Neuron (in vitro differentiated cells): ENCODE measurements at regions not wholly inside any gene's neighbourhood (a gene's known extent, or its start where the extent isn't known, plus 50 kb on each side); places are given as distances from the start of the nearest gene placed in this dataset.

Source experiments
- H2AFZ ChIP-seq: one replicate; pipeline ENCODE4 v1.6.1; 2013; ENCODE audit warnings: low read depth, mild to moderate bottlenecking, inconsistent platforms, low read length, moderate library complexity
- H3K27me3 ChIP-seq: one replicate; pipeline ENCODE4 v1.6.1; 2013; ENCODE audit warnings: low read length; ENCODE audit not compliant: insufficient read depth
- H3K36me3 ChIP-seq: one replicate; pipeline ENCODE4 v1.6.1; 2013; ENCODE audit warnings: low read length; ENCODE audit not compliant: insufficient read depth
- H3K4me1 ChIP-seq: one replicate; pipeline ENCODE4 v1.6.1; 2013; ENCODE audit warnings: low read length; ENCODE audit not compliant: insufficient read depth
- H3K4me3 ChIP-seq: 2 replicates; pipeline ENCODE4 v1.5.1; 2013; ENCODE audit warnings: mild to moderate bottlenecking, low read length, moderate library complexity
- H3K9me3 ChIP-seq: one replicate; pipeline ENCODE4 v1.6.1; 2013; ENCODE audit warnings: low read length

DNA sequence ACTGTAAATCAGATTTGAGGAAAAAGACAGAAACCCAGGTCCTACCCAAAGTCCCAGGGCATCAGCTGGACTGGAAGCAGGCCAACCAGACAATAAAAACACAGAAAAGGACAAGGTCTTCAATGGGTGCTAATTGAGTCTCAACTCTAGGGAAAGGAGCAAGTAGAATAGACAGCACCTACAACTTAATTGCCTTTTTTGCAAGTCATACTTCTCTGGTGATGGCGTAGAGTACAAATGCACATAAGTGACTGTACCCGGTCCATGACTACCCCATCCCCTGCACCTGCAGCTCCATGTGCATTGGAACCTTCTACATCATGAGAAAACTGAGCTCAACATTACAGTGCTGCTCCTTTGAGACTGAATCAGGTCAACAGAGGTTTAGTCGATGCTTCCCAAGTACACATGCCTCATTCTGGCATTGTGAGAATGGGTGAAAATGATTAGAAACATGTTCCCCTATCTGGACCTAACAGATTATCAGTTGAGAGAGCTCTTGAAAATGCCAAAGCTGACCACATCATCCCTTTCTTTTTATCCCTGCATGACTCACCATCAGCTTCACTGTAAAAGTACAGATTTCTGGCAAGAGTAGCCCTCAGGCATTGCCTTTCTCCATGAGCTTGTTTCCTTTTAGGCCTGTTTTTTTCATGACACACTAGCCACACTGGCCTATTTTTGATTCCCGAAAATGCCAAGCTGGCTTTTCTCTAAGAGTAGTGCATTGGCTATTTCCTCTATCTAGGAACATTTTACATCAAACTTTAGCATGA lies 298.3 kb downstream of the HS3ST1 start:
- no peaks in the 10 kb centered on the region for H3K9me3 ChIP-seq
- H3K27me3 ChIP-seq: no peaks in the 10 kb centered on the region
- no peaks in the 10 kb centered on the region for H3K36me3 ChIP-seq
- H3K4me1 ChIP-seq: no peaks in the 10 kb centered on the region
- no peak overlapping the region for H2AFZ ChIP-seq
- H3K4me3 ChIP-seq: no peak overlapping the region

GRCh38 chr4:11120435-11120834 lies 308.3 kb downstream of the HS3ST1 start:
- no peaks in the 10 kb centered on the region for H3K27me3 ChIP-seq
- H2AFZ ChIP-seq: no peak overlapping the region

GRCh38 chr4:11119474-11119873 lies 309.2 kb downstream of the HS3ST1 start:
- H3K4me3 ChIP-seq: no peak overlapping the region
- no peaks in the 10 kb centered on the region for H3K9me3 ChIP-seq
- no peak overlapping the region for H2AFZ ChIP-seq
- H3K4me1 ChIP-seq: no peaks in the 10 kb centered on the region
- no peaks in the 10 kb centered on the region for H3K36me3 ChIP-seq
- H3K27me3 ChIP-seq: no peaks in the 10 kb centered on the region

More at GRCh38 chr4:11120435-11120834, 308.3 kb downstream of the HS3ST1 start:
- no peaks in the 10 kb centered on the region for H3K36me3 ChIP-seq
- H3K4me1 ChIP-seq: no peaks in the 10 kb centered on the region
- H3K4me3 ChIP-seq: no peak overlapping the region
- no peaks in the 10 kb centered on the region for H3K9me3 ChIP-seq

DNA sequence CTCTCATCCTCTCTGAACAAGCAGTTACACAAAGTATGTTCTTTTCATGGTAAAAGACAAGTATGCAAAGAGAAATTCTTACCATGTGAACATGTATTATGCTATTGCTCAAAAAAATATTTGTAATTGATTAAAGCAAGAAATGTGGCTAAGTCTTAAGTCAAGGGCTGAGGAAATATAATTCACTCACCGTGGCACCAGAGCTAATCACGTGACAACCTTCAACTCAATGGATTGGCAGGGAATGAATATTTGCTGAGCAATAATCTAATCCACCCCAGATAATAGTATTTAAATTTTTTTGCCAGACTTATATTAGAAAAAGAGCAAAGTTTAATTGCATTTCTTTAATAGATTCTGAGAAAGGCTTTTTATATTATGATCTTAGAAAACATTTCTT lies 310.2 kb downstream of the HS3ST1 start:
- Histone ChIP-seq H2AFZ (no peak overlapping the region), H3K9me3 (no peaks in the 10 kb centered on the region), H3K36me3 (no peaks in the 10 kb centered on the region), H3K27me3 (no peaks in the 10 kb centered on the region), H3K4me1 (no peaks in the 10 kb centered on the region), H3K4me3 (no peak overlapping the region)

GRCh38 chr4:11116940-11117339 lies 311.8 kb downstream of the HS3ST1 start:
- Histone ChIP-seq H3K36me3 (no peaks in the 10 kb centered on the region), H3K27me3 (no peaks in the 10 kb centered on the region), H3K4me1 (no peaks in the 10 kb centered on the region), H3K4me3 (no peak overlapping the region), H3K9me3 (no peaks in the 10 kb centered on the region), H2AFZ (no peak overlapping the region)

GRCh38 chr4:11111876-11112275 lies 316.8 kb downstream of the HS3ST1 start:
- no peaks in the 10 kb centered on the region for H3K36me3 ChIP-seq
- H3K9me3 ChIP-seq: no peaks in the 10 kb centered on the region
- H3K4me3 ChIP-seq: no peak overlapping the region
- H2AFZ ChIP-seq: no peak overlapping the region
- H3K27me3 ChIP-seq: no peaks in the 10 kb centered on the region
- peaks cover 4% of the 10 kb centered on the region for H3K4me1 ChIP-seq

- Histone ChIP-seq H3K27me3 (no peaks in the 10 kb centered on the region), H3K4me1 (peaks cover 4% of the 10 kb centered on the region)
Measured at GRCh38 chr4:11111370-11111769, 317.3 kb downstream of the HS3ST1 start.

DNA sequence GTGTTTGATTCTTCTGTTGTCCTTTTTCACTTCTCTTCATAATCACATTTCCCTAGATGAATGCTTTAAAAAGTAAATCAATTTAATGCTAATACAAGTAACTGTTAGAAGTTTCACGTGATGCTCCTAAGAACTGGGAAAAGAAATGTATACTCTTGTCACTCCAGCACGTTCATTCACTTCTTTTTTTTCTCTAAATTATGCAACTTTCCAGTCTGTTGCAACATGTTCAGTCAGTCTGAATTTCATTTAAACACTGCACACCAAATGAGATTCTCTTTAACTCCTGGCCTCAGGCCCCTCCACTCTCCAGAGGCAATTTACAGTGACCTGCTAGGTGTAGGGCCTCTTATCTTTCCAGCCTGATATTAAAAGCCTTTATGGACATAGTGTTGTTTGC lies 321.9 kb downstream of the HS3ST1 start:
- Histone ChIP-seq H2AFZ (no peak overlapping the region), H3K4me1 (peaks cover 4% of the 10 kb centered on the region), H3K4me3 (no peak overlapping the region), H3K9me3 (no peaks in the 10 kb centered on the region), H3K27me3 (no peaks in the 10 kb centered on the region), H3K36me3 (no peaks in the 10 kb centered on the region)

More at GRCh38 chr4:11111370-11111769, 317.3 kb downstream of the HS3ST1 start:
- no peak overlapping the region for H3K4me3 ChIP-seq
- no peaks in the 10 kb centered on the region for H3K9me3 ChIP-seq
- no peaks in the 10 kb centered on the region for H3K36me3 ChIP-seq
- no peak overlapping the region for H2AFZ ChIP-seq

- peaks cover 4% of the 10 kb centered on the region for H3K4me1 ChIP-seq
- no peaks in the 10 kb centered on the region for H3K27me3 ChIP-seq
- no peaks in the 10 kb centered on the region for H3K9me3 ChIP-seq
- no peaks in the 10 kb centered on the region for H3K36me3 ChIP-seq
- H2AFZ ChIP-seq: no peak overlapping the region
- H3K4me3 ChIP-seq: no peak overlapping the region
Measured at GRCh38 chr4:11106190-11106589, 322.5 kb downstream of the HS3ST1 start.

DNA sequence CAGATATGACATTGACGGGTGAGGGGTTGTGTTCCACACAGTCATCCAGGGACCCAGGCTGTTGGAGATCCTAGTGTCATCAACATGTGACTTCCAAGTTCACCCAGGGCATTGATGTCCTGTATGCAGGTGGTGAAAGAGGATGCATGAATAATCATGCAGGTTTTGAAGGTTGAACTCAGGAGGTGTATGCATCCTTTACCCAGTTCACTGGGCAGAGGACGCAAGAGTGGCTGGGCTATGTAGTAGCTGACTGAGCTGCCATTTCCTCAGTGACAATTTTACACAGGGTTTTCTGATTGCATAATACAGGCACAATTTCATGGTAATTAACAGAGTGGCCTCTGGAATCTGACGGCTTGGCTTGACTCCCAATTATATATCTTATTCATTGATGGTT lies 323.0 kb downstream of the HS3ST1 start:
- H3K27me3 ChIP-seq: no peaks in the 10 kb centered on the region
- H3K9me3 ChIP-seq: no peaks in the 10 kb centered on the region
- H2AFZ ChIP-seq: no peak overlapping the region
- no peak overlapping the region for H3K4me3 ChIP-seq
- no peaks in the 10 kb centered on the region for H3K36me3 ChIP-seq
- peaks cover 4% of the 10 kb centered on the region for H3K4me1 ChIP-seq

DNA sequence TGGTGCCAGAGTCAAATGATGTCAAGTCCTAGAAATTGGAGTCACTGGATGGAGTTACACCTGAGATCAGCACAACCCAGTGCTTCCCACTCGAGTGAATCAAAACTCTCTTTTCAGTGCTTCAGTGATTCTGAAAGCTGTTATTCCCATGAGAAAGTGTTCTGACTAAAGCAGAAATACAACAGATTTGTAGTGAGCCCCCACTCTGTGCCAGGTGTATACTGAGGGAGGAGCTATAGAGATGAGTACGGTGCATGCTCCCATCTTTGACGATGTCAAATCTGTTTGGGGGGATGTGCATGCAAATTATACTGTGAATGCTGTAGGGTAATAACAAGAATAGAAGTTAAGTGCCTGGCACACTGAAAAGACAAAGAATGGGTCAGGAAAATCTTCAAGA lies 330.2 kb downstream of the HS3ST1 start:
- H3K4me3 ChIP-seq: no peak overlapping the region
- no peaks in the 10 kb centered on the region for H3K27me3 ChIP-seq
- H2AFZ ChIP-seq: no peak overlapping the region
- H3K36me3 ChIP-seq: no peaks in the 10 kb centered on the region
- no peaks in the 10 kb centered on the region for H3K4me1 ChIP-seq
- no peaks in the 10 kb centered on the region for H3K9me3 ChIP-seq

- no peaks in the 10 kb centered on the region for H3K9me3 ChIP-seq
- no peak overlapping the region for H3K4me3 ChIP-seq
- H3K4me1 ChIP-seq: no peaks in the 10 kb centered on the region
- H2AFZ ChIP-seq: no peak overlapping the region
- H3K36me3 ChIP-seq: no peaks in the 10 kb centered on the region
- no peaks in the 10 kb centered on the region for H3K27me3 ChIP-seq
Measured at GRCh38 chr4:11097725-11098124, 331.0 kb downstream of the HS3ST1 start.

DNA sequence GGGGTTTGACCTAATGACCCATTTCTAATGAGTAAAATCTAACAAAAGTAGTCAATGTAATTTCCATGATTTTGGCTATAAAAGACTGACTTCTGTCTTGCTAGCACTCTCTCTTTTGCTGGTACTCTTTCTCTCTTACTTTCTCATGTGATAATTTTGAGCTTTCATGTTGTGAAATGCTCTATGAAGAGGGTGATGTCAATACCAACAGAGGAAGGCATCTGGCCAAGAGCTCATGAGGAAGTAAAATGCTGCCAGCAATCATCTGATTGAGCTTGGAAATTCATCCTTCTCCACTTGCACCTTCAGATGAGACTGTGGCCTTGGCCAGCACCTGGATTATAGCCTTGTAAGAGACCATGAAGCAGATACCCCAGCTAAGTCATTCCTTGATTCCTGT lies 347.7 kb downstream of the HS3ST1 start:
- H3K36me3 ChIP-seq: no peaks in the 10 kb centered on the region
- no peak overlapping the region for H2AFZ ChIP-seq
- H3K4me3 ChIP-seq: no peak overlapping the region
- H3K9me3 ChIP-seq: no peaks in the 10 kb centered on the region
- no peaks in the 10 kb centered on the region for H3K4me1 ChIP-seq
- H3K27me3 ChIP-seq: no peaks in the 10 kb centered on the region

GRCh38 chr4:11079171-11079570 lies 349.5 kb downstream of the HS3ST1 start:
- Histone ChIP-seq H2AFZ (no peak overlapping the region), H3K4me1 (no peaks in the 10 kb centered on the region), H3K36me3 (no peaks in the 10 kb centered on the region), H3K9me3 (no peaks in the 10 kb centered on the region), H3K4me3 (no peak overlapping the region), H3K27me3 (no peaks in the 10 kb centered on the region)
